K562 (cell line): ENCODE measurements at regions not wholly inside any gene's neighbourhood (a gene's known extent, or its start where the extent isn't known, plus 50 kb on each side); places are given as distances from the start of the nearest gene placed in this dataset.

ENCODE experiments used
- ATAC-seq: fragments of 200-7000 bp; cut with Tn5 transposase; 3 replicates; pipeline ENCODE4 v1.9.1; 2020; ENCODE audit warnings: moderate library complexity
- BruUV-seq: library from RNA; stranded (reverse); fragments of 400-500 nt; replicated peaks from 2 replicates; lab custom pipeline; 2021; lab: Mats Ljungman, UMichigan
- CTCF ChIA-PET: fragments of 300-600 bp; formaldehyde crosslinking; extraction: SDS; loops from one replicate; lab custom pipeline; 2021; ENCODE audit warnings: low intra/inter-chr PET ratio; lab: Yijun Ruan, JAX
- POLR2A ChIA-PET: fragments of 300-600, 350-650 bp; sonication (Branson Sonifier 250); formaldehyde crosslinking; extraction: SDS; loops from one replicate; lab custom pipeline; 2021; ENCODE audit warnings: antibody characterized with exemption, inconsistent platforms; lab: Yijun Ruan, JAX
- DNase-seq, 4 experiments: peaks; one replicate each; pipeline versions ENCODE4 v3.0.0 to v3.0.0-alpha.2; 2011 to 2018; ENCODE audit warnings: low spot score in 3 of 4, mixed read lengths in 3 of 4; ENCODE audit errors: extremely low read depth in 1 of 4
- FAIRE-seq: peaks from 2 replicates; lab custom pipeline; 2011; peaks lifted over from hg19 to GRCh38; lab: Jason Lieb, UNC
- H2AFZ ChIP-seq: 2 replicates; pipeline ENCODE4 v1.6.0; 2011; ENCODE audit warnings: low read depth, low read length, control low read depth, inconsistent platforms
- H3K27ac ChIP-seq: fragments of 200-600 bp; 3 replicates; pipeline ENCODE4 v1.8.0; 2011; ENCODE audit warnings: low read depth, mild to moderate bottlenecking, control low read depth, inconsistent platforms, low read length, moderate library complexity, mixed read lengths; ENCODE audit errors: extremely low read depth
- H3K27me3 ChIP-seq, 2 experiments: fragments of 300-600 bp in 1 of 2; 2 replicates in 1 of 2; 3 replicates in 1 of 2; pipeline versions ENCODE4 v1.6.0 to v1.8.0; 2011; ENCODE audit warnings: inconsistent platforms in 2 of 2, low read length in 2 of 2, mild to moderate bottlenecking in 1 of 2, mixed read lengths in 1 of 2, moderate library complexity in 1 of 2; ENCODE audit not compliant: control insufficient read depth in 2 of 2, insufficient read depth in 2 of 2
- H3K36me3 ChIP-seq: fragments of 300-600 bp; 3 replicates; pipeline ENCODE4 v1.8.0; 2011; ENCODE audit warnings: mild to moderate bottlenecking, low read length, inconsistent platforms; ENCODE audit not compliant: control insufficient read depth, insufficient read depth
- H3K4me1 ChIP-seq, 2 experiments: fragments of 200-600 bp in 1 of 2; replicated peaks in 1 of 2; 2 replicates in 1 of 2; 3 replicates in 1 of 2; pipeline versions ENCODE4 v1.5.1 to v1.8.0; 2011; ENCODE audit warnings: inconsistent platforms in 2 of 2, low read length in 2 of 2, mild to moderate bottlenecking in 1 of 2, mixed read lengths in 1 of 2, moderate library complexity in 1 of 2; ENCODE audit not compliant: control insufficient read depth in 2 of 2, insufficient read depth in 2 of 2
- H3K4me2 ChIP-seq: 2 replicates; pipeline ENCODE4 v1.6.1; 2011; ENCODE audit warnings: low read length, control low read depth, inconsistent platforms, mixed read lengths; ENCODE audit not compliant: insufficient read depth
- H3K4me3 ChIP-seq: fragments of 200-600 bp; sonication (generic), shearing (Covaris generic); 2 replicates; pipeline ENCODE4 v1.5.1; 2016; ENCODE audit warnings: control low read depth, inconsistent platforms
- H3K79me2 ChIP-seq: fragments of 200-600 bp; 3 replicates; pipeline ENCODE4 v1.8.0; 2011; ENCODE audit warnings: low read length, inconsistent platforms; ENCODE audit not compliant: control insufficient read depth, insufficient read depth
- H3K9ac ChIP-seq, 2 experiments: 2 replicates each; pipeline versions ENCODE4 v1.6.0 to v1.6.1; 2011; ENCODE audit warnings: low read depth in 2 of 2, low read length in 2 of 2, control low read depth in 1 of 2, inconsistent platforms in 1 of 2, mild to moderate bottlenecking in 1 of 2, mixed read lengths in 1 of 2; ENCODE audit not compliant: insufficient read depth in 1 of 2
- H3K9me1 ChIP-seq: one replicate; pipeline ENCODE4 v1.6.0; 2011; ENCODE audit warnings: inconsistent platforms, mild to moderate bottlenecking, low read length, moderate library complexity; ENCODE audit not compliant: control insufficient read depth, insufficient read depth
- H3K9me3 ChIP-seq: replicated peaks from 2 replicates; pipeline ENCODE4 v1.5.1; 2011; ENCODE audit warnings: low read depth, low read length, inconsistent platforms; ENCODE audit not compliant: control insufficient read depth, insufficient read depth
- H4K20me1 ChIP-seq: replicated peaks from 2 replicates; pipeline ENCODE4 v1.6.1; 2011; ENCODE audit warnings: low read length, inconsistent platforms, mixed read lengths; ENCODE audit not compliant: control insufficient read depth, insufficient read depth
- ADNP ChIP-seq: fragments of 200-800 bp; sonication (Bioruptor generic); IDR thresholded peaks from 2 replicates; pipeline ENCODE4 v1.6.1; 2016; ENCODE audit warnings: missing genetic modification characterization, missing compliant biosample characterization
- CHCHD3 ChIP-seq: fragments of 250-450 bp; sonication (Bioruptor Pico); IDR thresholded peaks from 2 replicates; pipeline ENCODE4 v2.1.2; 2022; ENCODE audit warnings: mild to moderate bottlenecking
- CSDE1 ChIP-seq, 2 experiments: fragments of 450-650 bp; IDR thresholded peaks; 2 replicates each; pipeline ENCODE4 v1.6.1; 2016; ENCODE audit warnings: mild to moderate bottlenecking in 1 of 2
- EP300 ChIP-seq: IDR thresholded peaks from 2 replicates; pipeline ENCODE4 v1.6.1; 2012; ENCODE audit warnings: low read length, improper control_type of control experiment
- ERF ChIP-seq: fragments of 450-650 bp; formaldehyde crosslinking; IDR thresholded peaks from 2 replicates; pipeline ENCODE4 v1.4.0; 2020; ENCODE audit warnings: mild to moderate bottlenecking, mixed read lengths
- FUS ChIP-seq: fragments of 200-400 bp; formaldehyde crosslinking; optimal IDR thresholded peaks from 2 replicates; pipeline ENCODE3; 2017; ENCODE audit warnings: low read depth, low read length
- GABPA ChIP-seq: fragments of 200-800 bp; sonication (Bioruptor generic); conservative IDR thresholded peaks from 2 replicates; pipeline ENCODE4 v1.6.1; 2016; ENCODE audit warnings: low read depth, missing genetic modification characterization, missing compliant biosample characterization
- KLF1 ChIP-seq: fragments of 450-650 bp; IDR thresholded peaks from 2 replicates; pipeline ENCODE4 v1.6.1; 2016; ENCODE audit warnings: missing genetic modification characterization, missing compliant biosample characterization
- MAFK ChIP-seq: IDR thresholded peaks from 2 replicates; pipeline ENCODE4 v1.6.1; 2011; ENCODE audit warnings: low read length, improper control_type of control experiment
- RBM14 ChIP-seq: fragments of 200-400 bp; formaldehyde crosslinking; IDR thresholded peaks from 2 replicates; pipeline ENCODE4 v1.6.1; 2018; ENCODE audit warnings: low read depth, mild to moderate bottlenecking, low read length, moderate library complexity, borderline replicate concordance; ENCODE audit not compliant: insufficient read depth
- ZC3H11A ChIP-seq: IDR thresholded peaks from 2 replicates; pipeline ENCODE4 v1.6.1; 2012; ENCODE audit warnings: low read depth, low read length, improper control_type of control experiment
- ZNF224 ChIP-seq: sonication (generic); formaldehyde crosslinking; IDR thresholded peaks from 2 replicates; pipeline ENCODE4 v1.8.0; 2022; ENCODE audit warnings: mild to moderate bottlenecking, missing genetic modification reagents
- in situ Hi-C: fragments of 300-500 bp; cut with MboI; formaldehyde crosslinking; loops from 4 replicates; pipeline ENCODE4 v1.15.0; 2018; ENCODE audit warnings: inconsistent platforms, mixed read lengths
- intact Hi-C: fragments of 100-400 bp; cut with micrococcal nuclease; formaldehyde crosslinking; loops from 2 replicates; pipeline ENCODE4 v1.14.2; 2022
- TF ChIP-seq, protein P1 (sequence below): sonication (generic); formaldehyde crosslinking; IDR thresholded peaks from 2 replicates; pipeline ENCODE4 v1.8.0; 2022; ENCODE audit warnings: mild to moderate bottlenecking, missing genetic modification reagents
- TF ChIP-seq, protein P2 (sequence below): fragments of 200-800 bp; sonication (Bioruptor generic); IDR thresholded peaks from 2 replicates; pipeline ENCODE4 v1.6.1; 2016; ENCODE audit warnings: missing genetic modification characterization, missing compliant biosample characterization

DNA sequence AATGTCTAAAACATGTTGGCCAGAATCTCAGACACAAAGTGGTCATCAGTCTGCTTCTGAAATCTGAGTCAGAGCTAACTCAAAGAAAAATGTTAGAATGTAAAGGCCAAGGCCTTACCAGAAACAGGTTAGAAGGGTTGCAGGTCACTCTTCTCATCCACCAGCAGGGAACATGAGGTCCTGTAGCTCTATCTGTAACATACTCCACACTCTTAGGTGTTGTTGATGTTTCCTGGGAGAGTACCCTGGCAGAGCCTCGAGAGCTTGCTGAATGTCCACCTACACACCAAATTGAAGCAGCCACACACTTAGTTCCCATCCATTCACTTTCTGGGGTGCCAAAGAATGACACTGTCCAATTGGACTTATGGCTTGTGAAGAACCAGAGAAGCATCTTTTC is 76.6 kb upstream of the INPP4B start (continued):
- TF ChIP-seq ADNP (tag), result no peak
- no peak for TF ChIP-seq GABPA
- TF ChIP-seq ZNF224 (CRISPR knock-in tag), result no peak

DNA sequence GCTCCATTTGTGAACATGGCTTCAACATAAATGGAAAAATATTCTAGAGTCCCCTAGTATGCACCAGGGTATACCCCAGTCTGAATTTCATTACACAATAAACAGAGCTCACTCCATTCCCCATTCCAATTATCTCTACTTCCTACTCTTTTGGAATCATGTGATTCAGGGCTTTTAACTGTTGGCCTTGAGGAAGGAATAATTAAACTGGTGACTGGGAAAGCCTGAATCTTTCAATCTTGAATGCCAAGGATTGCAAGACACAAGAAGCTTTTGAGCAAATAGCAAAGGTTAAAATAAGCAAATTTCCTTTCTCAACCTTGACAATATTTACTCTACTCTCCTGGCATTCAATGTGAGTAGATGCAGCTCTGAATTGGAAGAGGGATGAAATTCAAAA is 77.5 kb upstream of the INPP4B start:
- intact Hi-C loops, result no loop called here
- DNase-seq, result no peak
- Histone ChIP-seq H3K9me1 (no peaks in the 10 kb centered on the region), H2AFZ (no peak overlapping the region), H3K36me3 (no peaks in the 10 kb centered on the region), H3K27me3 (no peaks in the 10 kb centered on the region), H3K79me2 (no peaks in the 10 kb centered on the region), H3K27ac (no peak overlapping the region), H3K4me1 (no peaks in the 10 kb centered on the region), H3K4me3 (no peak overlapping the region), H3K9me3 (no peaks in the 10 kb centered on the region), H3K4me2 (no peak overlapping the region), H4K20me1 (no peaks in the 10 kb centered on the region), H3K9ac (no peak overlapping the region)
- ChIA-PET CTCF (no interaction called here), POLR2A (no interaction called here)
- no TSS peak for BruUV-seq
- no peak for FAIRE-seq
- in situ Hi-C loops, result no loop called here
- ATAC-seq, result no peak
- TF ChIP-seq KLF1 (tag), result no peak
- TF ChIP-seq, protein P1, sequence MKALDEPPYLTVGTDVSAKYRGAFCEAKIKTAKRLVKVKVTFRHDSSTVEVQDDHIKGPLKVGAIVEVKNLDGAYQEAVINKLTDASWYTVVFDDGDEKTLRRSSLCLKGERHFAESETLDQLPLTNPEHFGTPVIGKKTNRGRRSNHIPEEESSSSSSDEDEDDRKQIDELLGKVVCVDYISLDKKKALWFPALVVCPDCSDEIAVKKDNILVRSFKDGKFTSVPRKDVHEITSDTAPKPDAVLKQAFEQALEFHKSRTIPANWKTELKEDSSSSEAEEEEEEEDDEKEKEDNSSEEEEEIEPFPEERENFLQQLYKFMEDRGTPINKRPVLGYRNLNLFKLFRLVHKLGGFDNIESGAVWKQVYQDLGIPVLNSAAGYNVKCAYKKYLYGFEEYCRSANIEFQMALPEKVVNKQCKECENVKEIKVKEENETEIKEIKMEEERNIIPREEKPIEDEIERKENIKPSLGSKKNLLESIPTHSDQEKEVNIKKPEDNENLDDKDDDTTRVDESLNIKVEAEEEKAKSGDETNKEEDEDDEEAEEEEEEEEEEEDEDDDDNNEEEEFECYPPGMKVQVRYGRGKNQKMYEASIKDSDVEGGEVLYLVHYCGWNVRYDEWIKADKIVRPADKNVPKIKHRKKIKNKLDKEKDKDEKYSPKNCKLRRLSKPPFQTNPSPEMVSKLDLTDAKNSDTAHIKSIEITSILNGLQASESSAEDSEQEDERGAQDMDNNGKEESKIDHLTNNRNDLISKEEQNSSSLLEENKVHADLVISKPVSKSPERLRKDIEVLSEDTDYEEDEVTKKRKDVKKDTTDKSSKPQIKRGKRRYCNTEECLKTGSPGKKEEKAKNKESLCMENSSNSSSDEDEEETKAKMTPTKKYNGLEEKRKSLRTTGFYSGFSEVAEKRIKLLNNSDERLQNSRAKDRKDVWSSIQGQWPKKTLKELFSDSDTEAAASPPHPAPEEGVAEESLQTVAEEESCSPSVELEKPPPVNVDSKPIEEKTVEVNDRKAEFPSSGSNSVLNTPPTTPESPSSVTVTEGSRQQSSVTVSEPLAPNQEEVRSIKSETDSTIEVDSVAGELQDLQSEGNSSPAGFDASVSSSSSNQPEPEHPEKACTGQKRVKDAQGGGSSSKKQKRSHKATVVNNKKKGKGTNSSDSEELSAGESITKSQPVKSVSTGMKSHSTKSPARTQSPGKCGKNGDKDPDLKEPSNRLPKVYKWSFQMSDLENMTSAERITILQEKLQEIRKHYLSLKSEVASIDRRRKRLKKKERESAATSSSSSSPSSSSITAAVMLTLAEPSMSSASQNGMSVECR (CRISPR knock-in tag), result no peak
- no peak for TF ChIP-seq CHCHD3
- no peak for TF ChIP-seq MAFK
- TF ChIP-seq RBM14, result no peak
- TF ChIP-seq ERF (CRISPR knock-in tag), result no peak
- no peak for TF ChIP-seq EP300
- TF ChIP-seq FUS, result no peak
- no peak for TF ChIP-seq CSDE1 (IDR thresholded peaks at IDR 0.05)
- no peak for TF ChIP-seq ZC3H11A
- TF ChIP-seq, protein P2, sequence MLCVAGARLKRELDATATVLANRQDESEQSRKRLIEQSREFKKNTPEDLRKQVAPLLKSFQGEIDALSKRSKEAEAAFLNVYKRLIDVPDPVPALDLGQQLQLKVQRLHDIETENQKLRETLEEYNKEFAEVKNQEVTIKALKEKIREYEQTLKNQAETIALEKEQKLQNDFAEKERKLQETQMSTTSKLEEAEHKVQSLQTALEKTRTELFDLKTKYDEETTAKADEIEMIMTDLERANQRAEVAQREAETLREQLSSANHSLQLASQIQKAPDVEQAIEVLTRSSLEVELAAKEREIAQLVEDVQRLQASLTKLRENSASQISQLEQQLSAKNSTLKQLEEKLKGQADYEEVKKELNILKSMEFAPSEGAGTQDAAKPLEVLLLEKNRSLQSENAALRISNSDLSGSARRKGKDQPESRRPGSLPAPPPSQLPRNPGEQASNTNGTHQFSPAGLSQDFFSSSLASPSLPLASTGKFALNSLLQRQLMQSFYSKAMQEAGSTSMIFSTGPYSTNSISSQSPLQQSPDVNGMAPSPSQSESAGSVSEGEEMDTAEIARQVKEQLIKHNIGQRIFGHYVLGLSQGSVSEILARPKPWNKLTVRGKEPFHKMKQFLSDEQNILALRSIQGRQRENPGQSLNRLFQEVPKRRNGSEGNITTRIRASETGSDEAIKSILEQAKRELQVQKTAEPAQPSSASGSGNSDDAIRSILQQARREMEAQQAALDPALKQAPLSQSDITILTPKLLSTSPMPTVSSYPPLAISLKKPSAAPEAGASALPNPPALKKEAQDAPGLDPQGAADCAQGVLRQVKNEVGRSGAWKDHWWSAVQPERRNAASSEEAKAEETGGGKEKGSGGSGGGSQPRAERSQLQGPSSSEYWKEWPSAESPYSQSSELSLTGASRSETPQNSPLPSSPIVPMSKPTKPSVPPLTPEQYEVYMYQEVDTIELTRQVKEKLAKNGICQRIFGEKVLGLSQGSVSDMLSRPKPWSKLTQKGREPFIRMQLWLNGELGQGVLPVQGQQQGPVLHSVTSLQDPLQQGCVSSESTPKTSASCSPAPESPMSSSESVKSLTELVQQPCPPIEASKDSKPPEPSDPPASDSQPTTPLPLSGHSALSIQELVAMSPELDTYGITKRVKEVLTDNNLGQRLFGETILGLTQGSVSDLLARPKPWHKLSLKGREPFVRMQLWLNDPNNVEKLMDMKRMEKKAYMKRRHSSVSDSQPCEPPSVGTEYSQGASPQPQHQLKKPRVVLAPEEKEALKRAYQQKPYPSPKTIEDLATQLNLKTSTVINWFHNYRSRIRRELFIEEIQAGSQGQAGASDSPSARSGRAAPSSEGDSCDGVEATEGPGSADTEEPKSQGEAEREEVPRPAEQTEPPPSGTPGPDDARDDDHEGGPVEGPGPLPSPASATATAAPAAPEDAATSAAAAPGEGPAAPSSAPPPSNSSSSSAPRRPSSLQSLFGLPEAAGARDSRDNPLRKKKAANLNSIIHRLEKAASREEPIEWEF (CRISPR knock-in tag), result no peak
